Fibroblast of pulmonary artery (primary cell): ENCODE measurements at regions not wholly inside any gene's neighbourhood (a gene's known extent, or its start where the extent isn't known, plus 50 kb on each side); places are given as distances from the start of the nearest gene placed in this dataset.

Experiments
- DNase-seq: peaks from one replicate; pipeline ENCODE4 v3.0.0-alpha.2; 2010; ENCODE audit warnings: low read depth
- H3K4me3 ChIP-seq: replicated peaks from 2 replicates; pipeline ENCODE4 v1.5.1; 2011; ENCODE audit warnings: low read depth, mild to moderate bottlenecking, control low read depth, low read length, moderate library complexity
- TF ChIP-seq, protein P1 (sequence below): IDR thresholded peaks from 2 replicates; pipeline ENCODE4 v1.5.1; 2011; ENCODE audit warnings: mild to moderate bottlenecking, control low read depth, low read length, inconsistent platforms; ENCODE audit errors: missing control alignments

DNA sequence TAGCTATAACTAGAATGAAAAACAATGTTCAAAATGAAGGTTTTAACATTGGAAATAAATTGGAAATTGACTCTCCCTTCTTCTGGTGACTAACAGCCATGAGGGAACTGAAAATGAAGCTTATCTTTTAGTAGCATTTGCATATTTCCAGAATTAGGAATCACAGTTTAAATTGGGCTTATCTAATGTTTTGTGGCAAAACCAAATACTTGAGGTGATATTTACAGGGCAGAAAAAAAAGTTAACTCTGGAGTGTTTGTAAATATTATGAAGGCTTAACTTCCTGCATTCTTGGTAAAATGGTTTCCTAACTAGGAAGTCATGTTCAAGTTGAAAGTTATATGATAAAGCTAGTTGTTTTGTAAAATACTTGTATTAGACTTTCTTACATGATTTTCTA lies 96.4 kb upstream of the SOX9 start:
- TF ChIP-seq, protein P1, sequence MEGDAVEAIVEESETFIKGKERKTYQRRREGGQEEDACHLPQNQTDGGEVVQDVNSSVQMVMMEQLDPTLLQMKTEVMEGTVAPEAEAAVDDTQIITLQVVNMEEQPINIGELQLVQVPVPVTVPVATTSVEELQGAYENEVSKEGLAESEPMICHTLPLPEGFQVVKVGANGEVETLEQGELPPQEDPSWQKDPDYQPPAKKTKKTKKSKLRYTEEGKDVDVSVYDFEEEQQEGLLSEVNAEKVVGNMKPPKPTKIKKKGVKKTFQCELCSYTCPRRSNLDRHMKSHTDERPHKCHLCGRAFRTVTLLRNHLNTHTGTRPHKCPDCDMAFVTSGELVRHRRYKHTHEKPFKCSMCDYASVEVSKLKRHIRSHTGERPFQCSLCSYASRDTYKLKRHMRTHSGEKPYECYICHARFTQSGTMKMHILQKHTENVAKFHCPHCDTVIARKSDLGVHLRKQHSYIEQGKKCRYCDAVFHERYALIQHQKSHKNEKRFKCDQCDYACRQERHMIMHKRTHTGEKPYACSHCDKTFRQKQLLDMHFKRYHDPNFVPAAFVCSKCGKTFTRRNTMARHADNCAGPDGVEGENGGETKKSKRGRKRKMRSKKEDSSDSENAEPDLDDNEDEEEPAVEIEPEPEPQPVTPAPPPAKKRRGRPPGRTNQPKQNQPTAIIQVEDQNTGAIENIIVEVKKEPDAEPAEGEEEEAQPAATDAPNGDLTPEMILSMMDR: no peak
- H3K4me3 ChIP-seq: no peak overlapping the region
- no peak for DNase-seq

DNA sequence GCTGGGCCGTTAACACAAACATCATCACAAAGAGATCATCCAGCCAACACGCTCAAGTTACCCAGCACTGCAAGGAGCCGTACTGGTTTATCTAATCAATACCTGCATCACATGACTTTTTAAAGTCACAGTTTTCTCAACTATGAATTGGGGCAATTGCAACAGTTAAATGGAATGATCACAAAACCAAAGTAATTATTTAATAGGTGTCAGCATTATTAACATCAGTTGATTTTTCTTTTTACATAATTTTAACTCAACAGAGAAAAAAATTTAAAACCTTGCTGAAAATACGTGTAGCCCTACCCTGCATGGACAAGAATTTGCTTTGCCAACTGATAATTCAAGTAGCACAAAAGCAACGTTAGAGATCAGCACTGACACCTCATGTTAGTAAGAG lies 95.7 kb upstream of the SOX9 start:
- TF ChIP-seq, protein P1: no peak
- H3K4me3 ChIP-seq: no peak overlapping the region
- DNase-seq: no peak

DNA sequence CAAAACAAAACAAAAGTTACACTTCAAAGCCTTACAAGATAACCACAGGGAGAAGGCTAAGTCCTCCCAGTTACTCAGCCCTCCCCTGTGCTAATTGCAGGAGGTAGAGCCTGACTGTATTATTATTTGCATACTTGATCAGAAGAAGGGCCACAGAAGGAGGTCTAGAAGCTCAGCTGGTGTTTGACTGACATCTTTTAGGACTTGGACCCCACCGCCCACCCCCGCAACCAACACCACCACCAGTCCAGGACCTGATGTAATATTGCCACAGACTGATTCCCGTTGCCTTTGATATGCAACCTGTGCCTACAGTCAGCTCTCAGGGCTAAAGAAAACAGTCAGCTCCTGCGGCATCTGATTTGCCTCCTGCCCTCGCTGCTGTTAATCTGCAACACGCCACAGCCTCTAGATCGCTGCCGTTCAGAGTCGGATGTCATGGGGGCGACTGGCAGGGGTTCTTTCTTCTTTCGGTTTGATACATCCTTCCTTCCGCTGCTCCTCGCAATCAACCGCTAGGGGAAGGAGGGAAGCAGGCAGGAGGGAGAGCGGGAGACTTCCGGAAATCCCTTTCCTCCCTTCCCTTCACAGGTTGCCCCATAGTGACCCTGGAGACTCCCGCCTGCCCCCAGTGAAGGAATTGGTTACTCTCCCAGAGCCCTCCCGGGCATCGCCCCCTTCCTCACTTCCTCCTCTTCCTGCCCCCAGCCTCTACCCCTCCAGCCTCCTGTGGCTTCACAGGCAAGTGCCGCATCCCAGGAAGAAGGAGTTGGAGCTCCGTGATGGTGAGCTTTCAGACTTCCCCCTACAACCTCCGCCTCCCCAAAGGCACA lies 90.5 kb upstream of the SOX9 start:
- peak; percentile 31 for DNase-seq
- TF ChIP-seq, protein P1: peak; percentile 52
- peak overlapping the region; percentile 59 for H3K4me3 ChIP-seq

DNA sequence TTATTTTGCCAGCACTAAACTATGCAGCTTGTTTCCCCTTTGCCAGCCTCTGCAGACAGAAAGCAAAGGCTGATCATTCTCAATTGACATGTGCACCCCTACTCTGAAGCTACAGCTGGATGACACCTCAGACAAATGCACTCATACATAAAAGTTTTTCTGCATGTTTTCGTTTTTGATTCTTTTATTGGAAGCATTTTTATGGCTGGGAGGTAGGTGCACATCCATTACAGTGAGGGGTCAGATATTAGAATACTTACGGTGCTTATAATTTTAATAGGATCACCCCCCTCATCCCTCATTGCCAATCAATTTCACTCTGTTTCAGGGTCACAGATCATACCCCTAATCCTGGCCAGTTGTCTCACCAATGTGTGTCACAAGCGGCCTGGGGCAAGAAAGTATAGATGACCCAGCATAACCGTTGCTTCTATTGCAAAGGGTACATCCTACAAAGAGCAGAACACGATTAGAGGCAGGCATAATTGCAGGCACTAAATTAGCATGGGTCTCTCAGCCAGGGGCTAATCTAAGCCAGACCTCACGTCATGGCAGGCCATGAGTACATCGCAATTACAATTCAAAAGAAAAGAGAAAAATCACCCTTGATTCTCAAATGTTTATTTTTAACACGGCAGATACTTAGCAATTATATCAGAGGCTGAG lies 89.5 kb upstream of the SOX9 start:
- TF ChIP-seq, protein P1: no peak
- DNase-seq: no peak
- H3K4me3 ChIP-seq: no peak overlapping the region

DNA sequence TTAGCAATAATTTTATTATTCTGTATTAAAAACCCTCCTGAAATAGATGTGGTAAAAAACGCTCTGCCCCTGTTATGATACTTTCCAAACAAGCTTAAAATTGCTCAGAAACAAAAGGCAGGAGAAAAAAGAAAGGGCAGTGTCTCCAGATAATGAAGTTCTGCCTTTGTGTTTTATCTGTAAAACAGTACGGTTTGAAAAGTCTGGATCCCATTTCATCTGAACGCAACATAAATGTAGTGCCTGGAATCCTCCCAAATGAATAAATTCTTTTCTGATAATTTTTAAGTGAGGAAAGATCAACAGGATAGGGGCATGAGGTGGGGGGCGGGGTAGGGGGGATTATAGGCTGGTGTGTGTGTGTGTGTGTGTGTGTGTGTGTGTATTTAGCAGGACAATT lies 87.5 kb upstream of the SOX9 start:
- H3K4me3 ChIP-seq: no peak overlapping the region
- TF ChIP-seq, protein P1: no peak

DNA sequence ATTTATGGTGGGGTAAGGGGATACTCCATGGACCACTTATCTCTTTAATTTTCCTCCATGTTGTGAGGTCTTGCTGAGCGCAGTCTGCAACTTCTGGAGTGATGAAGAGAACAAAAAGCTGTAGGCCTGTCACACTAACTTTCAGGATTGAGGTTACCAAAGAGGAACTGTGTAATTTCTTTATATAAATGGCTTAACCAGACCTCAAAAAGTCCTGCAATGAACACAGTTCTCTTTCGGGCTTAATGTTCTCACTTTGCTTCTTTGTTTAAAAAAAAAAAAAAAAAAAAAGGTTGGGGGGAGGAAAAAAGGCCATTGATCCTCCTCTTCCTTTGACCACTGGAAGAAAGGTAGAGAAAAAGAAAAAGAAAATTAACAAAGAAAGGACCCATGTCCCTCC lies 86.8 kb upstream of the SOX9 start:
- no peak overlapping the region for H3K4me3 ChIP-seq

More for the DNA sequence above, 87.5 kb upstream of the SOX9 start:
- no peak for DNase-seq

More for the DNA sequence above, 86.8 kb upstream of the SOX9 start:
- TF ChIP-seq, protein P1: no peak
- no peak for DNase-seq
